ENCODE measurements at regions not wholly inside any gene's neighbourhood (a gene's known extent, or its start where the extent isn't known, plus 50 kb on each side); places are given as distances from the start of the nearest gene placed in this dataset.

DNA sequence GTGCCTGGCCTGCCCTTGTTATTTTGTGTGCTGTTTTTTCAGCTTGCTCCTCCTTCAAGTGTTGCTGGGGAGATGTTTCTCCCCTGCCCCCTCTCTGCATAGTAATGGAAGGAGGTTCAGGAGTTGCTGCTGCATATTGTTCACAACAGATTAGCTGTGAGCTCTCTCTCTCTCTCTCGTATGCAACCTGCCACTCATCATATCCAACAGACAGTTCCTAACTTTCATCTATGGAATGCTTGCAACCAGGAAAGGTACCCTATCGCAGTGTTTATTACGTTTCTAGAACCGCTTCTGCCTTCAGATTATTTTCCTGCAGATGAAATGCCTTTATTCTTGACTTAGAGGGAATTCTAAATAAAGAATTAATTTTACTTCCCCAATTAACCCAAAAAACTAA, 372.9 kb downstream of the RMST start:
- TF ChIP-seq, protein P1, sequence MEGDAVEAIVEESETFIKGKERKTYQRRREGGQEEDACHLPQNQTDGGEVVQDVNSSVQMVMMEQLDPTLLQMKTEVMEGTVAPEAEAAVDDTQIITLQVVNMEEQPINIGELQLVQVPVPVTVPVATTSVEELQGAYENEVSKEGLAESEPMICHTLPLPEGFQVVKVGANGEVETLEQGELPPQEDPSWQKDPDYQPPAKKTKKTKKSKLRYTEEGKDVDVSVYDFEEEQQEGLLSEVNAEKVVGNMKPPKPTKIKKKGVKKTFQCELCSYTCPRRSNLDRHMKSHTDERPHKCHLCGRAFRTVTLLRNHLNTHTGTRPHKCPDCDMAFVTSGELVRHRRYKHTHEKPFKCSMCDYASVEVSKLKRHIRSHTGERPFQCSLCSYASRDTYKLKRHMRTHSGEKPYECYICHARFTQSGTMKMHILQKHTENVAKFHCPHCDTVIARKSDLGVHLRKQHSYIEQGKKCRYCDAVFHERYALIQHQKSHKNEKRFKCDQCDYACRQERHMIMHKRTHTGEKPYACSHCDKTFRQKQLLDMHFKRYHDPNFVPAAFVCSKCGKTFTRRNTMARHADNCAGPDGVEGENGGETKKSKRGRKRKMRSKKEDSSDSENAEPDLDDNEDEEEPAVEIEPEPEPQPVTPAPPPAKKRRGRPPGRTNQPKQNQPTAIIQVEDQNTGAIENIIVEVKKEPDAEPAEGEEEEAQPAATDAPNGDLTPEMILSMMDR (optimal IDR thresholded peaks at IDR 0.05 in 1 of 3, IDR thresholded peaks at IDR 0.05 in 1 of 3, conservative IDR thresholded peaks at IDR 0.05 in 1 of 3; ENCODE audit: extremely low read depth in 1 of 3, insufficient read depth in 2 of 3, low read length in 3 of 3) = no peak
- no peak for TF ChIP-seq EZH2 (IDR thresholded peaks at IDR 0.05; ENCODE audit: low read length)

Data from keratinocyte (primary cell).